IMR-90 (cell line): ENCODE measurements at regions not wholly inside any gene's neighbourhood (a gene's known extent, or its start where the extent isn't known, plus 50 kb on each side); places are given as distances from the start of the nearest gene placed in this dataset.

Experiments
- ATAC-seq: fragments of 200-7000 bp; cut with Tn5 transposase; 2 replicates; pipeline ENCODE4 v1.9.1; 2020; ENCODE audit warnings: low read depth, mild to moderate bottlenecking, moderate library complexity
- BruUV-seq: library from RNA; stranded (reverse); fragments of 400-500 nt; replicated peaks from 2 replicates; lab custom pipeline; 2021; lab: Mats Ljungman, UMichigan
- CTCF ChIA-PET: fragments of 300-600 bp; formaldehyde crosslinking; extraction: SDS; loops from one replicate; lab custom pipeline; 2021; ENCODE audit warnings: antibody characterized with exemption; lab: Yijun Ruan, JAX
- POLR2A ChIA-PET: fragments of 300-600 bp; sonication (Branson Sonifier 250); formaldehyde crosslinking; loops from one replicate; lab custom pipeline; 2022; ENCODE audit warnings: antibody characterized with exemption; ENCODE audit not compliant: unreplicated experiment; lab: Charles Lee
- DNase-seq: peaks from one replicate; pipeline ENCODE4 v3.0.0; 2013
- H2AFZ ChIP-seq: replicated peaks from 2 replicates; pipeline ENCODE3; 2013; ENCODE audit warnings: low read length, mild to moderate bottlenecking; ENCODE audit not compliant: poor library complexity
- H2AK5ac ChIP-seq: 2 replicates; pipeline ENCODE4 v1.6.1; 2013; ENCODE audit warnings: low read depth, low read length, inconsistent platforms
- H2AK9ac ChIP-seq: replicated peaks from 2 replicates; pipeline ENCODE3; 2013; ENCODE audit warnings: mild to moderate bottlenecking, low read depth, low read length, moderate library complexity; ENCODE audit not compliant: poor library complexity
- H2BK120ac ChIP-seq: 2 replicates; pipeline ENCODE4 v1.6.1; 2013; ENCODE audit warnings: low read depth, low read length, inconsistent platforms
- H2BK15ac ChIP-seq: 3 replicates; pipeline ENCODE4 v1.6.1; 2013; ENCODE audit warnings: low read depth, low read length, inconsistent platforms
- H2BK20ac ChIP-seq: 2 replicates; pipeline ENCODE4 v1.6.1; 2013; ENCODE audit warnings: low read depth, mild to moderate bottlenecking, inconsistent platforms, low read length, moderate library complexity
- H2BK5ac ChIP-seq: 2 replicates; pipeline ENCODE4 v1.6.1; 2013; ENCODE audit warnings: mild to moderate bottlenecking, low read depth, low read length, inconsistent platforms; ENCODE audit not compliant: poor library complexity, severe bottlenecking
- H3K14ac ChIP-seq: replicated peaks from 2 replicates; pipeline ENCODE4 v1.6.1; 2013; ENCODE audit warnings: low read depth, low read length, inconsistent platforms
- H3K18ac ChIP-seq: 2 replicates; pipeline ENCODE4 v1.6.1; 2013; ENCODE audit warnings: low read depth, low read length, control low read depth
- H3K23ac ChIP-seq: 2 replicates; pipeline ENCODE4 v1.6.1; 2013; ENCODE audit warnings: low read depth, low read length, inconsistent platforms
- H3K27ac ChIP-seq: 2 replicates; pipeline ENCODE4 v1.5.1; 2013; ENCODE audit warnings: mild to moderate bottlenecking, control low read depth, low read length; ENCODE audit not compliant: insufficient read depth
- H3K27me3 ChIP-seq: 2 replicates; pipeline ENCODE4 v1.6.1; 2013; ENCODE audit warnings: low read length; ENCODE audit not compliant: control insufficient read depth, insufficient read depth
- H3K36me3 ChIP-seq: 2 replicates; pipeline ENCODE4 v1.6.1; 2013; ENCODE audit warnings: low read length, mixed read lengths; ENCODE audit not compliant: control insufficient read depth, insufficient read depth
- H3K4ac ChIP-seq: 2 replicates; pipeline ENCODE4 v1.6.1; 2013; ENCODE audit warnings: low read depth, low read length, inconsistent platforms
- H3K4me1 ChIP-seq: 2 replicates; pipeline ENCODE4 v1.6.1; 2013; ENCODE audit warnings: low read length, mixed read lengths; ENCODE audit not compliant: control insufficient read depth, insufficient read depth
- H3K4me2 ChIP-seq: 2 replicates; pipeline ENCODE4 v1.6.1; 2013; ENCODE audit warnings: low read depth, mild to moderate bottlenecking, control low read depth, low read length, moderate library complexity
- H3K4me3 ChIP-seq: 2 replicates; pipeline ENCODE4 v1.5.1; 2013; ENCODE audit warnings: low read depth, mild to moderate bottlenecking, control low read depth, low read length, moderate library complexity; ENCODE audit not compliant: insufficient read depth
- H3K56ac ChIP-seq: 2 replicates; pipeline ENCODE4 v1.6.1; 2013; ENCODE audit warnings: low read length, inconsistent platforms; ENCODE audit not compliant: insufficient read depth; ENCODE audit errors: extremely low read depth
- H3K79me1 ChIP-seq, 2 experiments: 2 replicates each; pipeline ENCODE4 v1.6.1; 2013; ENCODE audit warnings: low read length in 2 of 2, inconsistent platforms in 1 of 2, low read depth in 1 of 2
- H3K9ac ChIP-seq: 2 replicates; pipeline ENCODE4 v1.6.1; 2013; ENCODE audit warnings: low read depth, low read length, control low read depth
- H3K9me1 ChIP-seq: 2 replicates; pipeline ENCODE4 v1.6.1; 2013; ENCODE audit warnings: low read length, inconsistent platforms; ENCODE audit not compliant: insufficient read depth
- H3K9me3 ChIP-seq: 2 replicates; pipeline ENCODE4 v1.6.1; 2013; ENCODE audit warnings: low read length; ENCODE audit not compliant: control insufficient read depth, insufficient read depth
- H4K20me1 ChIP-seq: 2 replicates; pipeline ENCODE4 v1.6.1; 2013; ENCODE audit warnings: low read length, inconsistent platforms; ENCODE audit not compliant: insufficient read depth
- H4K5ac ChIP-seq: 2 replicates; pipeline ENCODE4 v1.6.1; 2013; ENCODE audit warnings: mild to moderate bottlenecking, low read depth, low read length, control low read depth
- H4K8ac ChIP-seq, 2 experiments: 2 replicates each; pipeline ENCODE4 v1.6.1; 2013; ENCODE audit warnings: low read depth in 2 of 2, low read length in 2 of 2, control low read depth in 1 of 2, inconsistent platforms in 1 of 2
- H4K91ac ChIP-seq: 2 replicates; pipeline ENCODE4 v1.6.1; 2013; ENCODE audit warnings: low read depth, low read length, inconsistent platforms; ENCODE audit not compliant: insufficient read depth
- BHLHE40 ChIP-seq: fragments of 150-350 bp; IDR thresholded peaks from 2 replicates; pipeline ENCODE4 v1.6.1; 2016; ENCODE audit warnings: mild to moderate bottlenecking, low read depth, low read length
- CEBPB ChIP-seq: IDR thresholded peaks from 2 replicates; pipeline ENCODE4 v1.6.1; 2012; ENCODE audit warnings: low read depth, low read length, improper control_type of control experiment
- CHD1 ChIP-seq: IDR thresholded peaks from 2 replicates; pipeline ENCODE4 v1.6.1; 2012; ENCODE audit warnings: low read depth, low read length, improper control_type of control experiment
- CTCF ChIP-seq: conservative IDR thresholded peaks from 2 replicates; pipeline ENCODE4 v1.5.1; 2012; ENCODE audit warnings: mild to moderate bottlenecking, low read depth, low read length, improper control_type of control experiment
- ELK1 ChIP-seq: fragments of 150-350 bp; IDR thresholded peaks from 2 replicates; pipeline ENCODE4 v1.6.1; 2016; ENCODE audit warnings: low read depth, mild to moderate bottlenecking, low read length, moderate library complexity, borderline replicate concordance
- FOS ChIP-seq: fragments of 150-350 bp; IDR thresholded peaks from 2 replicates; pipeline ENCODE4 v1.6.1; 2016; ENCODE audit warnings: low read depth, low read length
- MAFK ChIP-seq: IDR thresholded peaks from 2 replicates; pipeline ENCODE4 v1.6.1; 2012; ENCODE audit warnings: low read depth, low read length, improper control_type of control experiment
- MAZ ChIP-seq: IDR thresholded peaks from 2 replicates; pipeline ENCODE4 v1.6.1; 2012; ENCODE audit warnings: low read depth, mild to moderate bottlenecking, low read length, improper control_type of control experiment, moderate library complexity, borderline replicate concordance
- MXI1 ChIP-seq: IDR thresholded peaks from 2 replicates; pipeline ENCODE4 v1.6.1; 2012; ENCODE audit warnings: low read depth, mild to moderate bottlenecking, low read length, moderate library complexity, borderline replicate concordance
- NFE2L2 ChIP-seq: fragments of 150-350 bp; IDR thresholded peaks from 2 replicates; pipeline ENCODE4 v1.6.1; 2016; ENCODE audit warnings: low read depth, mild to moderate bottlenecking, low read length
- POLR2A ChIP-seq: IDR thresholded peaks from 2 replicates; pipeline ENCODE4 v1.6.1; 2012; ENCODE audit warnings: mild to moderate bottlenecking, low read depth, low read length
- RAD21 ChIP-seq: IDR thresholded peaks from 2 replicates; pipeline ENCODE4 v1.6.1; 2012; ENCODE audit warnings: low read length, improper control_type of control experiment
- SMC3 ChIP-seq: fragments of 150-350 bp; IDR thresholded peaks from 2 replicates; pipeline ENCODE4 v1.6.1; 2016; ENCODE audit warnings: low read depth, mild to moderate bottlenecking, antibody characterized with exemption, low read length, moderate library complexity
- WGBS, 2 experiments: methylation state at CpG; one replicate each; pipeline versions ENCODE4 v1.1.5 to v1.1.7; 2013; ENCODE audit warnings: missing lambda C conversion rate in 2 of 2; ENCODE audit not compliant: insufficient read length in 1 of 2; ENCODE audit errors: extremely low coverage in 2 of 2; 5-methylcytosine and 5-hydroxymethylcytosine counted together
- dilution Hi-C: fragments of 300-500 bp; cut with HindIII; formaldehyde crosslinking; loops from one replicate; pipeline ENCODE4 v1.14.3; 2018; ENCODE audit warnings: low sequenced_read_pairs; ENCODE audit not compliant: unreplicated experiment
- in situ Hi-C: fragments of 300-500 bp; cut with MboI; formaldehyde crosslinking; loops from 3 replicates; pipeline ENCODE4 v1.14.3; 2019; ENCODE audit warnings: low sequenced_read_pairs, inconsistent platforms, mixed read lengths
- intact Hi-C: fragments of 100-400 bp; cut with micrococcal nuclease; formaldehyde crosslinking; loops from 2 replicates; pipeline ENCODE4 v1.10.0; 2022
- TF ChIP-seq, protein P1 (sequence below): fragments of 150-350 bp; IDR thresholded peaks from 2 replicates; pipeline ENCODE4 v1.6.1; 2017; ENCODE audit warnings: mild to moderate bottlenecking, antibody characterized with exemption, low read length, low read depth

- no peak overlapping the region for H2AK9ac ChIP-seq
- no peak overlapping the region for H4K5ac ChIP-seq
- intact Hi-C loops (no loop called here), dilution Hi-C loops (no loop called here), in situ Hi-C loops (no loop called here)
- H3K27ac ChIP-seq, result no peak overlapping the region
- no peaks in the 10 kb centered on the region for H3K4me1 ChIP-seq
- H2BK5ac ChIP-seq, result no peak overlapping the region
- no peak overlapping the region for H4K91ac ChIP-seq
- no peak overlapping the region for H2BK120ac ChIP-seq
- no peaks in the 10 kb centered on the region for H3K36me3 ChIP-seq
- H3K4me3 ChIP-seq, result no peak overlapping the region
- no peak overlapping the region for H3K14ac ChIP-seq
- H2AK5ac ChIP-seq, result no peak overlapping the region
- ATAC-seq, result no peak
- POLR2A ChIA-PET, result no interaction called here
- H3K18ac ChIP-seq, result no peak overlapping the region
- H2AFZ ChIP-seq, result no peak overlapping the region
- no peaks in the 10 kb centered on the region for H3K9me3 ChIP-seq
- no peak overlapping the region for H3K23ac ChIP-seq
- TF ChIP-seq RAD21 (no peak), NFE2L2 (no peak), POLR2A (no peak), SMC3 (no peak), CEBPB (no peak), CHD1 (no peak), FOS (no peak), MAFK (no peak), CTCF (no peak), MXI1 (no peak), MAZ (no peak), ELK1 (no peak), BHLHE40 (no peak)
- TF ChIP-seq, protein P1, sequence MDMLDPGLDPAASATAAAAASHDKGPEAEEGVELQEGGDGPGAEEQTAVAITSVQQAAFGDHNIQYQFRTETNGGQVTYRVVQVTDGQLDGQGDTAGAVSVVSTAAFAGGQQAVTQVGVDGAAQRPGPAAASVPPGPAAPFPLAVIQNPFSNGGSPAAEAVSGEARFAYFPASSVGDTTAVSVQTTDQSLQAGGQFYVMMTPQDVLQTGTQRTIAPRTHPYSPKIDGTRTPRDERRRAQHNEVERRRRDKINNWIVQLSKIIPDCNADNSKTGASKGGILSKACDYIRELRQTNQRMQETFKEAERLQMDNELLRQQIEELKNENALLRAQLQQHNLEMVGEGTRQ, result no peak
- BruUV-seq, result no TSS peak
- no peak overlapping the region for H3K56ac ChIP-seq
- CTCF ChIA-PET, result no interaction called here
- no peaks in the 10 kb centered on the region for H3K79me1 ChIP-seq
- no peak overlapping the region for H3K4me2 ChIP-seq
- H4K8ac ChIP-seq, result no peak overlapping the region
- H3K27me3 ChIP-seq, result no peaks in the 10 kb centered on the region
- DNase-seq, result no peak
- no peak overlapping the region for H3K4ac ChIP-seq
- H4K20me1 ChIP-seq, result no peaks in the 10 kb centered on the region
- H3K9ac ChIP-seq, result no peak overlapping the region
- H2BK15ac ChIP-seq, result no peak overlapping the region
- no peak overlapping the region for H2BK20ac ChIP-seq
- no peaks in the 10 kb centered on the region for H3K9me1 ChIP-seq
- WGBS, 2 experiments, result 60% methylated on average over 1 of the region's 7 CpGs; no CpG with 5 or more reads in 1 of the 2 experiments
Measured at GRCh38 chr1:91099746-91100621, 78.1 kb upstream of the ZNF644 start.
